Progenitor cell of endocrine pancreas (in vitro differentiated cells): ENCODE measurements at regions not wholly inside any gene's neighbourhood (a gene's known extent, or its start where the extent isn't known, plus 50 kb on each side); places are given as distances from the start of the nearest gene placed in this dataset.

Experiments
- DNase-seq: peaks from one replicate; pipeline ENCODE4 v3.0.0; 2021; ENCODE audit warnings: low spot score; ENCODE audit not compliant: unreplicated experiment
- H3K27ac Mint-ChIP-seq: 2 replicates; pipeline ENCODE4 v1.8.0; 2021; ENCODE audit warnings: mild to moderate bottlenecking, moderate library complexity, mixed read lengths
- H3K27me3 Mint-ChIP-seq: 2 replicates; pipeline ENCODE4 v1.8.0; 2021; ENCODE audit warnings: mixed read lengths
- H3K36me3 Mint-ChIP-seq: 2 replicates; pipeline ENCODE4 v1.8.0; 2022; ENCODE audit warnings: mixed read lengths; ENCODE audit not compliant: insufficient read depth
- H3K4me1 Mint-ChIP-seq: 2 replicates; pipeline ENCODE4 v1.8.0; 2021; ENCODE audit warnings: low read depth, mixed read lengths
- H3K4me3 Mint-ChIP-seq: 2 replicates; pipeline ENCODE4 v1.8.0; 2021; ENCODE audit warnings: low read depth, mild to moderate bottlenecking, moderate library complexity, mixed read lengths
- H3K9me3 Mint-ChIP-seq: 2 replicates; pipeline ENCODE4 v1.8.0; 2021; ENCODE audit warnings: low read depth, mixed read lengths
- TF ChIP-seq, protein P1 (sequence below): fragments of 200-600 bp; sonication (generic); IDR thresholded peaks from one replicate; pipeline ENCODE4 v1.5.0; 2021; ENCODE audit warnings: antibody characterized with exemption, mild to moderate bottlenecking; ENCODE audit not compliant: unreplicated experiment

DNA sequence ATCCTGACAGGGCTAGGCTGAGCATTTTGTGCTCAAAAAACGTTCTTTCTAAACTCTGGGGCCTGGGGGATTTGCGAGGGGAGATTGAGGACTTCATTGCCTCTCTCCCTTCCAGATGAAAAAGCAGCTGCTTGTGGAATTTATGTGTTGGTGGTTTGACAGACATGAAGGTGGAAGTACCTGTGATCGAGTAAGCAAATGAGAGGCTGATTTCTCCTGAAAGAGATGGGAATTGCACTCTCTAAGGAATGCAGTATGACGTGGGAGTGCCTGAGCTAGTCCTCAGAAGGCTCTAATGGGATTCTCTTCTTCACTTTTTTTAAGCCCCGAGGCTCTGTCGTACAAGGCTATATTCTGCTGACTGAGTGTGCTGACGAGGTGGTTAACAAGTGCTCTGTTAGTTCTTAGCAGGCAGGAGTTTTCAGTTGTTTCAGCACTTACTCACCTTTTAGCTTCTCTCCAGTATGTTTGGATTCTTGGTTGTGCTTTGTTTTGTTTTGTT is 426.8 kb upstream of the CNKSR2 start:
- H3K9me3 Mint-ChIP-seq = no peaks in the 10 kb centered on the region
- no peak for DNase-seq
- peaks cover 14% of the 10 kb centered on the region for H3K4me1 Mint-ChIP-seq
- no peak overlapping the region for H3K4me3 Mint-ChIP-seq
- H3K27me3 Mint-ChIP-seq = no peaks in the 10 kb centered on the region
- TF ChIP-seq, protein P1, sequence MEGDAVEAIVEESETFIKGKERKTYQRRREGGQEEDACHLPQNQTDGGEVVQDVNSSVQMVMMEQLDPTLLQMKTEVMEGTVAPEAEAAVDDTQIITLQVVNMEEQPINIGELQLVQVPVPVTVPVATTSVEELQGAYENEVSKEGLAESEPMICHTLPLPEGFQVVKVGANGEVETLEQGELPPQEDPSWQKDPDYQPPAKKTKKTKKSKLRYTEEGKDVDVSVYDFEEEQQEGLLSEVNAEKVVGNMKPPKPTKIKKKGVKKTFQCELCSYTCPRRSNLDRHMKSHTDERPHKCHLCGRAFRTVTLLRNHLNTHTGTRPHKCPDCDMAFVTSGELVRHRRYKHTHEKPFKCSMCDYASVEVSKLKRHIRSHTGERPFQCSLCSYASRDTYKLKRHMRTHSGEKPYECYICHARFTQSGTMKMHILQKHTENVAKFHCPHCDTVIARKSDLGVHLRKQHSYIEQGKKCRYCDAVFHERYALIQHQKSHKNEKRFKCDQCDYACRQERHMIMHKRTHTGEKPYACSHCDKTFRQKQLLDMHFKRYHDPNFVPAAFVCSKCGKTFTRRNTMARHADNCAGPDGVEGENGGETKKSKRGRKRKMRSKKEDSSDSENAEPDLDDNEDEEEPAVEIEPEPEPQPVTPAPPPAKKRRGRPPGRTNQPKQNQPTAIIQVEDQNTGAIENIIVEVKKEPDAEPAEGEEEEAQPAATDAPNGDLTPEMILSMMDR = no peak
- no peaks in the 10 kb centered on the region for H3K36me3 Mint-ChIP-seq
- H3K27ac Mint-ChIP-seq = peak overlapping the region; percentile 29

DNA sequence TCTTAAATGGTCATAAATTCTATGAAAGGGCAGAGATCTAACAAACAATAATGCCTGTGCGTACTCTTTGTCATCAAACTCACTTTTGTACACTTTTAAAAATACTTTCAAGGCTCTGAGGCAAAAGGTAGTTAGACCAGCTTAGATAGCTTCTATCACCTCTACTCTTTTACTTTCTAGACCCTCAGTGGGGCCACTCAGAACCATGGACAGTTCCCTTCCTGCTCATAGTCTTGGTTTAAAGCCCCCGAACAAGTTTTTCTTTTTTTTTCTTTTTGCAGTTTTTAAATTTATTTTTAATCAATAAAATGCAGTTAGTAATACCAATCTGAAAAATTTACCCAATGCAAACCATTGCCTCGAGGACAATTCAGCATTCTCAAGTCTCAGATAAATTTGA is 460.5 kb upstream of the CNKSR2 start:
- H3K4me3 Mint-ChIP-seq = no peak overlapping the region
- H3K36me3 Mint-ChIP-seq = no peaks in the 10 kb centered on the region
- H3K27ac Mint-ChIP-seq = no peak overlapping the region
- TF ChIP-seq, protein P1 = no peak
- peak; percentile 63 for DNase-seq
- H3K9me3 Mint-ChIP-seq = no peaks in the 10 kb centered on the region
- no peaks in the 10 kb centered on the region for H3K27me3 Mint-ChIP-seq
- no peaks in the 10 kb centered on the region for H3K4me1 Mint-ChIP-seq

DNA sequence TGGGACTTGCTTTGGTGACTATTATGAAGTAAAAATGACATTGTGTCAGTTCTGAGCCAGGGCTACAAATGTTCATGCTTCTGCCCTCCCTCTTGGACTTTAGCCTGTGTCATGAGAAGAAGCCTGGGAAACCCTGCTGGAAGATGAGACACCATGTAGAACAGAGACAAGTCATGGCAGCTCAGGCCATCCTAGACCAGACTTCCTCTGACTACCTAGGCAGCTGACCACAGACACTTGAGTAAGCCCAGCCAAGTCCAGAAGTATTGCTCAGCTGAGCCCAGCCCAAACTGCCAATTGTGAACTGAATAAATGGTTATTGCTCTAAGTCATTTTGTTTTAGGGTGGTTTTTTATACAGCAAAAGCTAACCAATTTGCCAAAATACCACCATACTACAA is 467.6 kb upstream of the CNKSR2 start:
- Mint-ChIP-seq H3K4me1 (no peaks in the 10 kb centered on the region), H3K27me3 (no peaks in the 10 kb centered on the region), H3K27ac (no peak overlapping the region), H3K9me3 (peaks cover 14% of the 10 kb centered on the region), H3K4me3 (no peak overlapping the region), H3K36me3 (no peaks in the 10 kb centered on the region)
- TF ChIP-seq, protein P1 = no peak
- no peak for DNase-seq

DNA sequence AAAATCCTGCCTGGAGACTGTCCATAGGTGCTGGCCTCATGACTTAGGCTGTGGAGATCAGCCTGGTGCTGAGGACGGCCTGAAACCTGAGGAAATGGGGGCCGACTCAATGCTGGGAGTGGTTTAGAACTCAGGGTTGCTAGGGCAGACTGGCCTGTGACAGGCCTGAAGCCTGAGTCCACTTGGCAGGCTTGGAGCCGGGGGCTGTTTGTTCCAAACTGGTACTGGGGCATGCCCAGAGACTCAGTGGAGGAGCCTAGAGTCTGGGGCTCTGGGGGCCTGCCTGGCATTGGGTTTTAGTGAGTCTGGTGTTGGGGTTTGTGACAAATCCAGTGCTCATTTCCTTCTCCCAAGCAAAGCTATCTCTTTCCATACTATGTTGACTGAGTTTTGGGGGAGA is 489.7 kb upstream of the CNKSR2 start:
- no peaks in the 10 kb centered on the region for H3K27me3 Mint-ChIP-seq
- TF ChIP-seq, protein P1 = no peak
- H3K4me1 Mint-ChIP-seq = no peaks in the 10 kb centered on the region
- H3K9me3 Mint-ChIP-seq = peaks cover 25% of the 10 kb centered on the region
- no peak overlapping the region for H3K27ac Mint-ChIP-seq
- no peak for DNase-seq
- no peaks in the 10 kb centered on the region for H3K36me3 Mint-ChIP-seq
- H3K4me3 Mint-ChIP-seq = no peak overlapping the region

DNA sequence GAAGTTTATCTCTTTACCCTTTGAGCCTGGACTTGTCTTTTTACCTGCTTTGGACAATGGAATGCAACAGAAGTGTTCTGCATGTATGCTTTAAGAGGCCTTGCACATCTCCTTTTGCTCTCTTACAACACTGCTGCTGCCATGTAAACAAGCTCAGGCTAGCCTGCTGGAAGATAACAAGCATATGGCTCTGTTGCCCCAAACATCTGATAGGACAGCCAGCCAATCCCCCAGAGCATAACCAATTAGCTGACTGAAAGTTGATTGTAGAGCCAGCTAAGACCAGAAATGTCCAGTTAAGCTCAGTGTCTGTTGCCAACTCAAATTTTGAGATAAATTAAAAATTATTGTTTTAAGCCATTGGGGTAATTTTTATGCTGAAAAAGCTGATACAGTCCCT is 510.6 kb upstream of the CNKSR2 start:
- H3K4me3 Mint-ChIP-seq = no peak overlapping the region
- TF ChIP-seq, protein P1 = no peak
- H3K4me1 Mint-ChIP-seq = no peaks in the 10 kb centered on the region
- no peak overlapping the region for H3K27ac Mint-ChIP-seq
- H3K36me3 Mint-ChIP-seq = peaks cover 3% of the 10 kb centered on the region
- no peaks in the 10 kb centered on the region for H3K27me3 Mint-ChIP-seq
- peaks cover 23% of the 10 kb centered on the region for H3K9me3 Mint-ChIP-seq
- DNase-seq = no peak
